Left kidney (tissue), 1 donor: ENCODE measurements at regions not wholly inside any gene's neighbourhood (a gene's known extent, or its start where the extent isn't known, plus 50 kb on each side); places are given as distances from the start of the nearest gene placed in this dataset.
"Not testable (repeated sequence)": the region's sequence is repeated elsewhere in the genome, so short reads cannot be mapped to it uniquely, and the experiment has no call there.

Source experiments
- DNase-seq: peaks from one replicate; pipeline ENCODE4 v3.0.0-alpha.2; 2013

DNA sequence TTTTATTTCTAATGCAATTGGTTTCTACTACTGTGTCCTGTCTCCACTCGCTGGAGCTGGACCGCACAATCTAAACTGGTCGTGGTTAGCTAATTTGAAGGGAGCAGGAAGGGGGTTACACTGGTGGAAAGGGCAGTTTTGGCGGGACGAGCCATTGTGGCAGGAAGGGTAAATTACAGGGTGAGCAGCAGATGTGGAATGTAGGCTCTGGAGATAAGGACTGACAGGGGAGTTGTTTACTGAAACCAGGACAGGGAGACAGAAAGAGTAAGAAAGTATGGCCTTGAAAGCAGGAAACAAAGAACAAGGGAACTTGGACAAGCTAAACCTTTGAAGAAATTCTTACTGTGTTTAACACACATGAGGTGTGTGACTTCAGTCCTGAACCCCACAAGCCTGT, 147.8 kb downstream of the ATXN7L3B start:
- DNase-seq: no peak

GRCh38 chr12:74689071-74689655, 151.5 kb downstream of the ATXN7L3B start:
- peak; percentile 44 for DNase-seq

- no peak for DNase-seq
These were observed 152.3 kb downstream of the ATXN7L3B start for GRCh38 chr12:74689929-74690328.

DNA sequence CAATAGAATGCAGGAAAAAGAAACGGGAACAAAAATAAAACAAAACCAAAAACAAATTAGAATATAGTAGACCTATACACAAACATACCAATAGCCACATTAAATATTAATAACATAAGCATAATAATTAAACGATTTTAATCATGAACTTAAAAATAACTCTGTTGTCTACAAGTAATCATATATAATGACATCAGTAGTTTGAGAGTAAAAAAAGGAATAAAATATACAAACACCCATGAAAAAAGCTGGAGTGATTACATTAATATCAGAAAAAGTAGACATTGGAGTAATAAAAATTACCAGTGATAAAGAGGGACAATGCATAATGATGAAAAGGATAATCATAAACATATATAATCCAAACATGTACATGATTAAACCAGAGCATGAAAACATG, 181.8 kb downstream of the ATXN7L3B start:
- no peak for DNase-seq

DNA sequence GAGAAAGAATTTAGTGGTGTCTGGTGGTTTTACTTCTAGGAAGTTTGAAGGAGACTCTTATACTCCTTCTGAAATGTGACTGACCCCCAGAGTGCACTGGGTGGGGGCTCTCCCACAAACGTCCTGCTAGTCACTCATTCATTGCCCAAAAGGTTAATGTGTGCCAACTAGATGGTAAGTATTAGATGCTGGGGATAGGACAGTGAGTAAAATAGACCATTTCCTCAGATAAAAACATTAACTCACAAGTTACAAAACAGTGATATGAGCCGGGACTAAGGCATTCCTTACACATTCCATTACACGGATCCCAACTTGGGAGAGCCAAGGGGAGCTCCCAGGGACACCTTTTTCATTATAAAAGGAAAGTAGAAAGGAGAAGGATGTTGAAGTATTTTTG, 185.1 kb downstream of the ATXN7L3B start:
- DNase-seq: no peak

DNA sequence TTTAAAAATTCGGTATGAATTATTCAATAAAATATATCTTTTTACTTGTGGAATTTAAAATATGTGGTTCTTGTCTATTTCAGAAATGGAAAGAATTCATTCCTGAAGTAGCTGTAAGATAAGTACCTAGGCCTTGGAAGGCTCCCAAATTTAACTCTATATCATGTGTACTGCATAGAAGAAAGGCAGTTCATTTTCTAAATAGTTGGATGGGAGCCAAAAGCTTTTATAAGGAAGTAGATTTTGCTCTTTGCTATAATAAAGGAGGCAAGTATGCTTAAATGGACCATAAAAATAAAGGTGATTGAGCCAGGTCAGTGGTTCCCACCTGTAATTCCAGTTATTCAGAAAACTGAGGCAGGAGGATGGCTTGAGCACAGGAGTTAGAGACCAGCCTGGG, 187.5 kb downstream of the ATXN7L3B start:
- no peak for DNase-seq

DNA sequence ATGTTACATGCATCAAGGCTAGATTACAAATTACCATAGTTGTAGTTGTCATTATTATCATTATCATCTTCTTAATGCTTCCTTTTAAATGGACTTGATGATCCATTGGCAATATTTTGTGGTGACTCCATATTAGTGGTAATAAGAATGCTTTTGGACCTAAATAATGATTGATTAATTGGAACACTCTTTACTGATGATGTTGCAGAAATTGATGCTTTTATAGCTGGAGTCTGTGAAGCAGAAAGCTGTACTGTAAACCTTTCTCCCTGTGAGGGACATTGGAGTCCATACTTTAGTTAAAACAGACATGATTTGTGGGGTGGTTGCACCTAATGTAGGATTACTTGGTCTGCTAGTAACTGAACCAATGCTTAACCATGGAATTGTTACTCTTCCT, 190.4 kb downstream of the ATXN7L3B start:
- no peak for DNase-seq

DNA sequence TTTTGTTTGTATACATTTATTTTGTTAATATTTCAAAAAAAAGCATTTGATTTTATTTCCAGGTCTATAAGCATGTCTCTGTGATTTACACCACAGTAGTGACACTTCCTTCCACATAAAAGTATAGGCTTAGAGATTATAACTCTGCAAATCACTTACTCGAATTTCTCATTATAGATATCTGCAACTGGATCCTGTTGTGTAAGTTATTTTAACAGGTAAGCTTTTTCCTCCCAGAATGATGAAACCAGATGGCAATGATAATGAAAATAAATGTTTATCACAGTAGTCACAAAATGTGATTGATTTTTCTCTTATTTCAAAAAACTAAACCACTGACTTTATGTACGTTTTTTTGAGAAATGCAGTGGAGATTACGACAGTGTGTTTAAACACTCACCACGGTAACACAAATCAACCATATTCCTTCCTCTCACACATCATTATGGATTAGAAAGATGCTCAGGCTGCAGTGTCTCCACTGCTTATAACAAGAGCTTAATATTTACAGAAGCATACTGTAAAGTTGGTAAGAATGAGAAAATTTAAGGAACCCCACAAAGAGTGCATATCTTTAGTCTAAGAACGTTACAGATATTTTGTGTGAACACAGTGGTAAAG, 194.6 kb downstream of the ATXN7L3B start:
- DNase-seq: no peak

GRCh38 chr12:74732826-74733225, 195.2 kb downstream of the ATXN7L3B start:
- DNase-seq: no peak

DNA sequence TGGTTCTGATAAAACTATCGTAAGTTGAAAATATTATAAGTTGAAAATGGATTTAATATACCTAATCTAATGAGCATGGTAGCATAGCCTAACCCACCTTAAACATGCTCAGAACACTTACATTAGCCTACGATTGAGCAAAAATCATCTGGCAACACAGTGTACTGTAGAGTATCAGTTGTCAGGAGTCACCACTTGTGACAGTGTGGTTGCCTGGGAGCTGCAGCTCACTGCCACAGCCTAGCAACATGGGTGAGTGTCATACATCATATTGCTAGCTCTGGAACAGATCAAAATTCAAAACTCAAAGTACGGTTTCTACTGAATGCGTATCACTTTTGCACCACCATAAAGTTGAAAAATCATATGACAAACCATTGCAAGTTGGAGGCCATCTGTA, 203.5 kb downstream of the ATXN7L3B start:
- no peak for DNase-seq

DNA sequence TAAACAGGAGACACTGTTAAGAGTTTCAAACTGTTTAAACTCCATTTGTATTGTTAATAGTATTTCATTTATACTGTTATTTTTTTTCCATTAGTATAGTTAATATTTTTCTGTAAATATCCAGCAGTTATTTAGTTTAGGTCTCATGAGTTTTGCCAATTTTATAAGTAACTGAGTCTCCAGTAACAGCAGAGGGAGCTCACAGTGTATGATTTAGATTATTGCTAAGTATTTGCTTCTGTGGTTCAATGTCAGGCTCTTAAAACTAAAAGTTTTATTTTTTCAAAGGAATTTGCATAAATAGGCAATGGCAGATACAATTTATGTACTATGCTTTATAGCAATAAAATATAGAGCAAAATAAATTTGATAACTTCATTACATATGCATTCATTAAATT, 209.7 kb downstream of the ATXN7L3B start:
- DNase-seq: peak; percentile 18

- no peak for DNase-seq
These were observed 213.8 kb downstream of the ATXN7L3B start for GRCh38 chr12:74751441-74751840.

DNA sequence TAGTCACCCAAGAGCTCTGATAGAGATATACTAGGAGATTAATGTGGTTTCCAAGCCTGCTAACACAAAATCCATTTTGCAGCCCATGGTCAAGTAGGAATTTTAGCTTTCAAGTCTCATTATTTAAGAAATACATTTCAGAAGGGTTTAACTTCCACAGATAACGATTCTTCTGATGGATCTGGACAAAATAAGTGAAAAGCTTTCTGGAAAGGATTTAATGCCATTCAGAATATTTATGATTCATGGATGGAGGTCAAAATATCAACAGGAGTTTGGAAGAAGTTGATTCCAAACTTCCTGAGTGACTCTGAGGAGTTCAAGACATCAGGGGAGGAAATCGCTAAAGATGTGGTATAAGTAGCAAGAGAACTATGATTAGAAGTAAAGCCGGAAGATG, 214.6 kb downstream of the ATXN7L3B start:
- no peak for DNase-seq

DNA sequence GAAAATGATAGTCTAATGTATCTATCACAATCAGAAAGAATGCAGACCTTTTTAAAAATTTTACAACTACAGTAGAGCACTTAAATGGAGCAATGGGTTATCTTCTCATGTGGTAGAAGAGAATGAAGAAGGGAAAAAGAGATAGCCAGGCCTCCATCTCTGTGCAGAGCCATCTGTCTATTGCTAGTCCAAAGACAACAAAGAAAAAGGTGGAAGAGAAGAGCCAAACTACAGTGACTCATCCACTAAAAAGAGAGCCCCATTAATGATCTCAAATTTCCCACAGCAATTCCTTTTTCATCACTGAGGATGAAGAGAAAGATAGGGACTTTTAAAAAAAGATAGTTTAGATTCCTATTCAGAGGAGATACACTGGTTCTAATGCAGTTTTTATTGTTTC, 232.9 kb downstream of the ATXN7L3B start:
- DNase-seq: no peak

GRCh38 chr12:74775276-74775675, 237.6 kb downstream of the ATXN7L3B start:
- DNase-seq: no peak

DNA sequence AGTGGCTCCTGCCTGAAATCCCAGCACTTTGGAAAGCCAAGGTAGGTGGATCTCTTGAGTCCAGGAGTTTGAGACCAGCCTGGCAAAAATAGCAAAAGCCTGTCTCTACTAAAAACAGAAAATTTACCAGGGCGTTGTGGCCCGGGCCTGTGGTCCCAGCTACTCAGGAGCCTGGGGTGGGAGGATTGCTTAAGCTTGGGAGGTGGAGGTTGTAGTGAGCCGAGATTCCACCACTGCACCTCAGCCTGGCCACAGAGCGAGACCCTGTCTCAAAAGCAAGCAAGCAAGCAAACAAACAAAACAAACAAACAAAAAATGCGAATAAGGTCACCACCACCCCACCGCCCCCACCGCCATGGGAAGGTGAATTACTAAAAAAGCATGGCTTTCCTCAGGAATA, 238.7 kb downstream of the ATXN7L3B start:
- DNase-seq: no peak

GRCh38 chr12:74780182-74780849, 242.7 kb downstream of the ATXN7L3B start:
- DNase-seq: no peak

DNA sequence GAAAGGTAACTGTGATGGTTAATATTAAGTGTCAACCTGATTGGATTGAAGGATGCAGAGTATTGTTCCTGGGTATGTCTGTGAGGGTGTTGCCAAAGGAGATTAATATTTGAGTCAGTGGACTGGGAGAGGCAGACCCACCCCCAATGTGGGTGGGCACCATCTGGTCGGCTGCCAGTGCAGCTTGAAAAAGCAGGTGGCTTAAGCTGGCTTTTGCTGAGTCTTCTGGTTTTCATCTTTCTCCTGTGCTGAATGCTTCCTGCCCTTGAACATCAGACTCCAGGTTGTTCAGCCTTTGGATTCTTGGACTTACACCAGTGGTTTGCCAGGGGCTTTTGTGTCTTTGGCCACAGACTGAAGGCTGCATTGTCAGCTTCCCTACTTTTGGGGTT, 243.2 kb downstream of the ATXN7L3B start:
- DNase-seq: not testable (repeated sequence)

DNA sequence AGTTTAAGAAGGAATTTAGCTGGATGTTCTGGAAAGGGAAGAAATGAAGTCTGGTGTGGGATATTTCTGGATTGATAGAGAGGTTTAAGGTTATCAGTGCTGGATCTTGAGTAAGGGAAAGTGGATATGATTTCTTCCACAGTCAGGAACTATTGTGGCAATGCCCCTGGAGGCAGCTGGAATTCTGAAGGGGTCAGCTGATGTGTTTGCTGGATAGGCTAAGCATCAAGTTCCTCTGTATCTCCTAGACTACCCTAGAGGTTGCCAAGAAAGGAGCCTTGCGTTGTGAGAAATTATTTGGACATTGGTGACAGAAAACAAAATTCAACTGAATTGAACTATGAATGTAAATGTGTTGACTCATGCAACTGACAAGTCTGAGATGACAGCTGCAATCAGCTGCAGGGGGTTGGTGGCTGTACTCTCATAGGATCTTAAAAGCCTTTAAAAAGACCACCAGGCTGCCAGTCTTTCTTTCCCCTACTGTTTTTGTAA, 244.4 kb downstream of the ATXN7L3B start:
- no peak for DNase-seq

DNA sequence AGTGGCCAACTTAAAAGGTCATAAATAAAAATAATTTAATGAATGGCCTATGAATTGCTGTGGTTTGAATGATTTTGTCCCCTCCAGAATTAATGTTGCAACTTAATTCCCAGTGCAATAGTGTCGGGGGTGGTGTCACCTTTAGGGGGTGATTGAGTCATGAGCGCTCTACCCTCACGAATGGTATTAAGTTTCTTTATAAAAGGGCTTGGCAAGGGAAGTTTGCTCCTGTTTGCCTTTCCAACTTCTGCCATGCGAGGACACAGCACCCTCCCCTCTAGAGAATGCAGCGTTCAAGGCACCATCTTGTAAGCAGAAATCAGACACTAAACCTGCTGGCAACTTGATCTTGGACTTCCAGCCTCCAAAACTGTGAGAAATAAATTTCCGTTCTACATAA, 253.3 kb downstream of the ATXN7L3B start:
- no peak for DNase-seq

- DNase-seq: no peak
These were observed 253.7 kb downstream of the ATXN7L3B start for GRCh38 chr12:74791365-74791764.

DNA sequence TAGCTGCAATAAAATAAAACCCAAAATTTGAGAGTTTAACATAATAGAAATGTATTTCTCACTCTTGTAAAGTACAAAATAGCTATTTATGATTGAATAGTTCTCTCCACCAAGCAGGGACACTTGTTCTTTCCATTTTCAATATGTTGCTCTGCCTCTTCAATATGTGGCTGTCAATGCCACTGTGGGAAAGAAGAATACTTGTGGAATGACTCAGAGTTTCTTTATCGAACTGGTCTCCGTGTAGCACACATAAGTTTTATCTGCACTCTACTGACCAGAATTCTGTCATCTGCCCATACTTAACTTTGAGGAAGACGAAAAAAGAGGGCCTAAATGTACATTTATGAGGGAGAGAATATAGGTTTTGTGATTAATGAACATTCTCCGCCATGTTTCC, 256.9 kb downstream of the ATXN7L3B start:
- DNase-seq: no peak

- no peak for DNase-seq
These were observed 264.0 kb downstream of the ATXN7L3B start for GRCh38 chr12:74801625-74802024.
